NB4 (cell line): ENCODE measurements at regions not wholly inside any gene's neighbourhood (a gene's known extent, or its start where the extent isn't known, plus 50 kb on each side); places are given as distances from the start of the nearest gene placed in this dataset.

Experiments
- POLR2A ChIP-seq: IDR thresholded peaks from 2 replicates; pipeline ENCODE4 v1.6.1; 2011; ENCODE audit warnings: mild to moderate bottlenecking; ENCODE audit not compliant: insufficient read length; ENCODE audit errors: extremely low read depth
- TF ChIP-seq, protein P1 (sequence below): IDR thresholded peaks from one replicate; pipeline ENCODE4 v1.5.1; 2012; ENCODE audit warnings: low read depth, low read length

- TF ChIP-seq, protein P1, sequence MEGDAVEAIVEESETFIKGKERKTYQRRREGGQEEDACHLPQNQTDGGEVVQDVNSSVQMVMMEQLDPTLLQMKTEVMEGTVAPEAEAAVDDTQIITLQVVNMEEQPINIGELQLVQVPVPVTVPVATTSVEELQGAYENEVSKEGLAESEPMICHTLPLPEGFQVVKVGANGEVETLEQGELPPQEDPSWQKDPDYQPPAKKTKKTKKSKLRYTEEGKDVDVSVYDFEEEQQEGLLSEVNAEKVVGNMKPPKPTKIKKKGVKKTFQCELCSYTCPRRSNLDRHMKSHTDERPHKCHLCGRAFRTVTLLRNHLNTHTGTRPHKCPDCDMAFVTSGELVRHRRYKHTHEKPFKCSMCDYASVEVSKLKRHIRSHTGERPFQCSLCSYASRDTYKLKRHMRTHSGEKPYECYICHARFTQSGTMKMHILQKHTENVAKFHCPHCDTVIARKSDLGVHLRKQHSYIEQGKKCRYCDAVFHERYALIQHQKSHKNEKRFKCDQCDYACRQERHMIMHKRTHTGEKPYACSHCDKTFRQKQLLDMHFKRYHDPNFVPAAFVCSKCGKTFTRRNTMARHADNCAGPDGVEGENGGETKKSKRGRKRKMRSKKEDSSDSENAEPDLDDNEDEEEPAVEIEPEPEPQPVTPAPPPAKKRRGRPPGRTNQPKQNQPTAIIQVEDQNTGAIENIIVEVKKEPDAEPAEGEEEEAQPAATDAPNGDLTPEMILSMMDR: no peak
- TF ChIP-seq POLR2A: no peak
Measured at GRCh38 chr7:52269669-52270068, 765.8 kb upstream of the POM121L12 start.
